ENCODE measurements at regions not wholly inside any gene's neighbourhood (a gene's known extent, or its start where the extent isn't known, plus 50 kb on each side); places are given as distances from the start of the nearest gene placed in this dataset.

DNA sequence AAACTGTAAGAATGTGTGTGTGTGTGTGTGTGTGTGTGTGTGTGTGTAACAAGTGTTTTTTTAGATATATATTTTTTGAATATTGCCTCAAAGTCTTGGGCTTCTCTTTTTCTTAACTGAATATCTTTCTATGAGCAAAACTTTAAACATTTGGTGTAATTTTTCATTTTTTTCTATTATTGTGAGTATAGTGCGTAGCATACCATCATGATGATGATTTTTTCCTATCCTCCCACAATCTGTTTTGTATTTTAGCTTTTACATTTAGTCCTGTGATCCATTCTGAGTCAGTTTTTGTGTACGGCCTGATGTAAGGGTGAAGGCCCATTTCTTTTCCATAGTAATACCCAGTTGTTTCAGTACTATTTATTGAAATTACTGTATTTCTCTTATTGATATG, 680.6 kb downstream of the TTLL7 start:
- Histone ChIP-seq H3K23ac (ENCODE audit: low read depth, low read length) (no peak overlapping the region), H3K14ac (replicated peaks; ENCODE audit: low read depth, low read length) (no peak overlapping the region), H4K5ac (ENCODE audit: low read depth, low read length) (no peak overlapping the region), H3K27ac (ENCODE audit: insufficient read depth, low read length) (no peak overlapping the region), H3K9me1 (ENCODE audit: insufficient read depth, low read length) (no peaks in the 10 kb centered on the region), H2BK120ac (ENCODE audit: low read depth, low read length) (no peak overlapping the region), H3K79me1 (ENCODE audit: low read depth in 1 of 2, low read length in 2 of 2) (no peaks in the 10 kb centered on the region), H3K9ac (ENCODE audit: low read depth, low read length) (no peak overlapping the region), H4K8ac (ENCODE audit: low read depth in 2 of 2, low read length in 2 of 2) (no peak overlapping the region), H2BK15ac (ENCODE audit: low read depth, low read length) (no peak overlapping the region), H4K91ac (ENCODE audit: insufficient read depth, low read depth, low read length) (no peak overlapping the region), H3K36me3 (ENCODE audit: control insufficient read depth, insufficient read depth, low read length) (no peaks in the 10 kb centered on the region), H3K4me3 (ENCODE audit: insufficient read depth, low read depth, low read length) (no peak overlapping the region), H2BK5ac (ENCODE audit: low read depth, low read length, poor library complexity, severe bottlenecking) (no peak overlapping the region), H3K4me2 (ENCODE audit: low read depth, low read length) (no peak overlapping the region), H4K20me1 (ENCODE audit: insufficient read depth, low read length) (no peaks in the 10 kb centered on the region), H2BK20ac (ENCODE audit: low read depth, low read length) (no peak overlapping the region), H2AK5ac (ENCODE audit: low read depth, low read length) (no peak overlapping the region), H3K18ac (ENCODE audit: low read depth, low read length) (no peak overlapping the region), H2AK9ac (replicated peaks; ENCODE audit: low read depth, low read length, poor library complexity) (no peak overlapping the region), H3K4ac (ENCODE audit: low read depth, low read length) (no peak overlapping the region), H2AFZ (replicated peaks; ENCODE audit: low read length, poor library complexity) (no peak overlapping the region), H3K56ac (ENCODE audit: extremely low read depth, insufficient read depth, low read length) (no peak overlapping the region), H3K4me1 (ENCODE audit: control insufficient read depth, insufficient read depth, low read length) (no peaks in the 10 kb centered on the region), H3K27me3 (ENCODE audit: control insufficient read depth, insufficient read depth, low read length) (no peaks in the 10 kb centered on the region), H3K9me3 (ENCODE audit: control insufficient read depth, insufficient read depth, low read length) (no peaks in the 10 kb centered on the region)
- BruUV-seq (replicated peaks): no TSS peak
- in situ Hi-C loops (cut with MboI; ENCODE audit: low sequenced_read_pairs): no loop called here
- no CpG with 5 or more reads among the region's 2 CpGs for WGBS, 2 experiments (ENCODE audit: extremely low coverage in 2 of 2, insufficient read length in 1 of 2)
- no peak for DNase-seq
- no peak for ATAC-seq (ENCODE audit: low read depth)
- intact Hi-C loops (cut with micrococcal nuclease): no loop called here
- dilution Hi-C loops (cut with HindIII; ENCODE audit: low sequenced_read_pairs, unreplicated experiment): no loop called here
- TF ChIP-seq POLR2A (IDR thresholded peaks at IDR 0.05; ENCODE audit: low read depth, low read length): no peak
- no peak for TF ChIP-seq FOS (IDR thresholded peaks at IDR 0.05; ENCODE audit: low read depth, low read length)
- no peak for TF ChIP-seq BHLHE40 (IDR thresholded peaks at IDR 0.05; ENCODE audit: low read depth, low read length)
- no peak for TF ChIP-seq RCOR1 (IDR thresholded peaks at IDR 0.05; ENCODE audit: insufficient replicate concordance, low read length)
- TF ChIP-seq, protein P1, sequence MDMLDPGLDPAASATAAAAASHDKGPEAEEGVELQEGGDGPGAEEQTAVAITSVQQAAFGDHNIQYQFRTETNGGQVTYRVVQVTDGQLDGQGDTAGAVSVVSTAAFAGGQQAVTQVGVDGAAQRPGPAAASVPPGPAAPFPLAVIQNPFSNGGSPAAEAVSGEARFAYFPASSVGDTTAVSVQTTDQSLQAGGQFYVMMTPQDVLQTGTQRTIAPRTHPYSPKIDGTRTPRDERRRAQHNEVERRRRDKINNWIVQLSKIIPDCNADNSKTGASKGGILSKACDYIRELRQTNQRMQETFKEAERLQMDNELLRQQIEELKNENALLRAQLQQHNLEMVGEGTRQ (IDR thresholded peaks at IDR 0.05; ENCODE audit: low read depth, low read length): no peak
- TF ChIP-seq NFE2L2 (IDR thresholded peaks at IDR 0.05; ENCODE audit: low read depth, low read length): no peak
- no peak for TF ChIP-seq CEBPB (IDR thresholded peaks at IDR 0.05; ENCODE audit: low read depth, low read length)
- TF ChIP-seq CHD1 (IDR thresholded peaks at IDR 0.05; ENCODE audit: low read depth, low read length): no peak
- TF ChIP-seq SMC3 (IDR thresholded peaks at IDR 0.05; ENCODE audit: low read depth, low read length): no peak
- TF ChIP-seq, protein P2, sequence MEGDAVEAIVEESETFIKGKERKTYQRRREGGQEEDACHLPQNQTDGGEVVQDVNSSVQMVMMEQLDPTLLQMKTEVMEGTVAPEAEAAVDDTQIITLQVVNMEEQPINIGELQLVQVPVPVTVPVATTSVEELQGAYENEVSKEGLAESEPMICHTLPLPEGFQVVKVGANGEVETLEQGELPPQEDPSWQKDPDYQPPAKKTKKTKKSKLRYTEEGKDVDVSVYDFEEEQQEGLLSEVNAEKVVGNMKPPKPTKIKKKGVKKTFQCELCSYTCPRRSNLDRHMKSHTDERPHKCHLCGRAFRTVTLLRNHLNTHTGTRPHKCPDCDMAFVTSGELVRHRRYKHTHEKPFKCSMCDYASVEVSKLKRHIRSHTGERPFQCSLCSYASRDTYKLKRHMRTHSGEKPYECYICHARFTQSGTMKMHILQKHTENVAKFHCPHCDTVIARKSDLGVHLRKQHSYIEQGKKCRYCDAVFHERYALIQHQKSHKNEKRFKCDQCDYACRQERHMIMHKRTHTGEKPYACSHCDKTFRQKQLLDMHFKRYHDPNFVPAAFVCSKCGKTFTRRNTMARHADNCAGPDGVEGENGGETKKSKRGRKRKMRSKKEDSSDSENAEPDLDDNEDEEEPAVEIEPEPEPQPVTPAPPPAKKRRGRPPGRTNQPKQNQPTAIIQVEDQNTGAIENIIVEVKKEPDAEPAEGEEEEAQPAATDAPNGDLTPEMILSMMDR (conservative IDR thresholded peaks at IDR 0.05; ENCODE audit: low read depth, low read length): no peak
- no peak for TF ChIP-seq MAZ (IDR thresholded peaks at IDR 0.05; ENCODE audit: borderline replicate concordance, low read depth, low read length)
- TF ChIP-seq, protein P3, sequence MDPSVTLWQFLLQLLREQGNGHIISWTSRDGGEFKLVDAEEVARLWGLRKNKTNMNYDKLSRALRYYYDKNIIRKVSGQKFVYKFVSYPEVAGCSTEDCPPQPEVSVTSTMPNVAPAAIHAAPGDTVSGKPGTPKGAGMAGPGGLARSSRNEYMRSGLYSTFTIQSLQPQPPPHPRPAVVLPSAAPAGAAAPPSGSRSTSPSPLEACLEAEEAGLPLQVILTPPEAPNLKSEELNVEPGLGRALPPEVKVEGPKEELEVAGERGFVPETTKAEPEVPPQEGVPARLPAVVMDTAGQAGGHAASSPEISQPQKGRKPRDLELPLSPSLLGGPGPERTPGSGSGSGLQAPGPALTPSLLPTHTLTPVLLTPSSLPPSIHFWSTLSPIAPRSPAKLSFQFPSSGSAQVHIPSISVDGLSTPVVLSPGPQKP (IDR thresholded peaks at IDR 0.05; ENCODE audit: borderline replicate concordance, low read depth, low read length): no peak
- TF ChIP-seq MAFK (IDR thresholded peaks at IDR 0.05; ENCODE audit: low read depth, low read length): no peak
- TF ChIP-seq RFX5 (IDR thresholded peaks at IDR 0.05; ENCODE audit: low read depth, low read length): no peak
- no peak for TF ChIP-seq RAD21 (IDR thresholded peaks at IDR 0.05; ENCODE audit: low read length)
- TF ChIP-seq MXI1 (IDR thresholded peaks at IDR 0.05; ENCODE audit: borderline replicate concordance, low read depth, low read length): no peak
- ChIA-PET POLR2A (ENCODE audit: unreplicated experiment) (no interaction called here), CTCF (no interaction called here)
